K562 (cell line): ENCODE measurements at regions not wholly inside any gene's neighbourhood (a gene's known extent, or its start where the extent isn't known, plus 50 kb on each side); places are given as distances from the start of the nearest gene placed in this dataset.

ENCODE experiments used
- ATAC-seq: fragments of 200-7000 bp; cut with Tn5 transposase; 3 replicates; pipeline ENCODE4 v1.9.1; 2020; ENCODE audit warnings: moderate library complexity
- BruUV-seq: library from RNA; stranded (reverse); fragments of 400-500 nt; replicated peaks from 2 replicates; lab custom pipeline; 2021; lab: Mats Ljungman, UMichigan
- CTCF ChIA-PET: fragments of 300-600 bp; formaldehyde crosslinking; extraction: SDS; loops from one replicate; lab custom pipeline; 2021; ENCODE audit warnings: low intra/inter-chr PET ratio; lab: Yijun Ruan, JAX
- POLR2A ChIA-PET: fragments of 300-600, 350-650 bp; sonication (Branson Sonifier 250); formaldehyde crosslinking; extraction: SDS; loops from one replicate; lab custom pipeline; 2021; ENCODE audit warnings: antibody characterized with exemption, inconsistent platforms; lab: Yijun Ruan, JAX
- DNase-seq, 4 experiments: peaks; one replicate each; pipeline versions ENCODE4 v3.0.0 to v3.0.0-alpha.2; 2011 to 2018; ENCODE audit warnings: low spot score in 3 of 4, mixed read lengths in 3 of 4; ENCODE audit errors: extremely low read depth in 1 of 4
- FAIRE-seq: peaks from 2 replicates; lab custom pipeline; 2011; peaks lifted over from hg19 to GRCh38; lab: Jason Lieb, UNC
- H2AFZ ChIP-seq: 2 replicates; pipeline ENCODE4 v1.6.0; 2011; ENCODE audit warnings: low read depth, low read length, control low read depth, inconsistent platforms
- H3K27ac ChIP-seq: fragments of 200-600 bp; 3 replicates; pipeline ENCODE4 v1.8.0; 2011; ENCODE audit warnings: low read depth, mild to moderate bottlenecking, control low read depth, inconsistent platforms, low read length, moderate library complexity, mixed read lengths; ENCODE audit errors: extremely low read depth
- H3K27me3 ChIP-seq, 2 experiments: fragments of 300-600 bp in 1 of 2; 2 replicates in 1 of 2; 3 replicates in 1 of 2; pipeline versions ENCODE4 v1.6.0 to v1.8.0; 2011; ENCODE audit warnings: inconsistent platforms in 2 of 2, low read length in 2 of 2, mild to moderate bottlenecking in 1 of 2, mixed read lengths in 1 of 2, moderate library complexity in 1 of 2; ENCODE audit not compliant: control insufficient read depth in 2 of 2, insufficient read depth in 2 of 2
- H3K36me3 ChIP-seq: fragments of 300-600 bp; 3 replicates; pipeline ENCODE4 v1.8.0; 2011; ENCODE audit warnings: mild to moderate bottlenecking, low read length, inconsistent platforms; ENCODE audit not compliant: control insufficient read depth, insufficient read depth
- H3K4me1 ChIP-seq, 2 experiments: fragments of 200-600 bp in 1 of 2; replicated peaks in 1 of 2; 2 replicates in 1 of 2; 3 replicates in 1 of 2; pipeline versions ENCODE4 v1.5.1 to v1.8.0; 2011; ENCODE audit warnings: inconsistent platforms in 2 of 2, low read length in 2 of 2, mild to moderate bottlenecking in 1 of 2, mixed read lengths in 1 of 2, moderate library complexity in 1 of 2; ENCODE audit not compliant: control insufficient read depth in 2 of 2, insufficient read depth in 2 of 2
- H3K4me2 ChIP-seq: 2 replicates; pipeline ENCODE4 v1.6.1; 2011; ENCODE audit warnings: low read length, control low read depth, inconsistent platforms, mixed read lengths; ENCODE audit not compliant: insufficient read depth
- H3K4me3 ChIP-seq: fragments of 200-600 bp; sonication (generic), shearing (Covaris generic); 2 replicates; pipeline ENCODE4 v1.5.1; 2016; ENCODE audit warnings: control low read depth, inconsistent platforms
- H3K79me2 ChIP-seq: fragments of 200-600 bp; 3 replicates; pipeline ENCODE4 v1.8.0; 2011; ENCODE audit warnings: low read length, inconsistent platforms; ENCODE audit not compliant: control insufficient read depth, insufficient read depth
- H3K9ac ChIP-seq, 2 experiments: 2 replicates each; pipeline versions ENCODE4 v1.6.0 to v1.6.1; 2011; ENCODE audit warnings: low read depth in 2 of 2, low read length in 2 of 2, control low read depth in 1 of 2, inconsistent platforms in 1 of 2, mild to moderate bottlenecking in 1 of 2, mixed read lengths in 1 of 2; ENCODE audit not compliant: insufficient read depth in 1 of 2
- H3K9me1 ChIP-seq: one replicate; pipeline ENCODE4 v1.6.0; 2011; ENCODE audit warnings: inconsistent platforms, mild to moderate bottlenecking, low read length, moderate library complexity; ENCODE audit not compliant: control insufficient read depth, insufficient read depth
- H3K9me3 ChIP-seq: replicated peaks from 2 replicates; pipeline ENCODE4 v1.5.1; 2011; ENCODE audit warnings: low read depth, low read length, inconsistent platforms; ENCODE audit not compliant: control insufficient read depth, insufficient read depth
- H4K20me1 ChIP-seq: replicated peaks from 2 replicates; pipeline ENCODE4 v1.6.1; 2011; ENCODE audit warnings: low read length, inconsistent platforms, mixed read lengths; ENCODE audit not compliant: control insufficient read depth, insufficient read depth
- HCFC1 ChIP-seq: IDR thresholded peaks from 2 replicates; pipeline ENCODE4 v1.6.1; 2012; ENCODE audit warnings: low read depth, low read length, improper control_type of control experiment
- HIVEP1 ChIP-seq: fragments of 250-450 bp; sonication (Bioruptor Pico); IDR thresholded peaks from 2 replicates; pipeline ENCODE4 v1.4.0; 2020; ENCODE audit warnings: mild to moderate bottlenecking
- NFXL1 ChIP-seq: fragments of 450-650 bp; formaldehyde crosslinking; IDR thresholded peaks from 2 replicates; pipeline ENCODE4 v1.4.0; 2021; ENCODE audit warnings: mild to moderate bottlenecking
- SMARCA4 ChIP-seq: fragments of 450-650 bp; IDR thresholded peaks from 2 replicates; pipeline ENCODE4 v1.6.1; 2016
- SRSF1 ChIP-seq: fragments of 200-400 bp; formaldehyde crosslinking; IDR thresholded peaks from 2 replicates; pipeline ENCODE4 v1.6.1; 2017; ENCODE audit warnings: mild to moderate bottlenecking, low read depth, low read length, moderate library complexity
- TCFL5 ChIP-seq: fragments of 250-450 bp; sonication (Bioruptor Pico); conservative IDR thresholded peaks from 2 replicates; pipeline ENCODE4 v1.6.1; 2021; ENCODE audit warnings: mild to moderate bottlenecking, moderate library complexity, matching md5 sums
- ZNF408 ChIP-seq: fragments of 250-450 bp; sonication (Bioruptor Pico); IDR thresholded peaks from 2 replicates; pipeline ENCODE4 v1.4.0; 2020; ENCODE audit warnings: low read depth, mild to moderate bottlenecking, moderate library complexity
- ZNF586 ChIP-seq: fragments of 450-650 bp; formaldehyde crosslinking; conservative IDR thresholded peaks from 2 replicates; pipeline ENCODE4 v1.4.0; 2020; ENCODE audit warnings: mild to moderate bottlenecking, moderate library complexity
- ZSCAN29 ChIP-seq: fragments of 450-650 bp; IDR thresholded peaks from 2 replicates; pipeline ENCODE4 v1.6.1; 2017
- WGBS: fragments of 100-300 bp; shearing (Covaris generic); methylation state at CpG from one replicate; pipeline ENCODE4 v1.1.6; 2016; ENCODE audit warnings: low coverage, mixed read lengths; ENCODE audit not compliant: insufficient coverage; ENCODE audit errors: missing lambda C conversion rate; 5-methylcytosine and 5-hydroxymethylcytosine counted together
- in situ Hi-C: fragments of 300-500 bp; cut with MboI; formaldehyde crosslinking; loops from 4 replicates; pipeline ENCODE4 v1.15.0; 2018; ENCODE audit warnings: inconsistent platforms, mixed read lengths
- intact Hi-C: fragments of 100-400 bp; cut with micrococcal nuclease; formaldehyde crosslinking; loops from 2 replicates; pipeline ENCODE4 v1.14.2; 2022
- TF ChIP-seq, protein P1 (sequence below): sonication (generic); formaldehyde crosslinking; IDR thresholded peaks from 2 replicates; pipeline ENCODE4 v1.8.1; 2022; ENCODE audit warnings: missing genetic modification reagents
- TF ChIP-seq, protein P2 (sequence below): sonication (generic); formaldehyde crosslinking; IDR thresholded peaks from 2 replicates; pipeline ENCODE4 v1.8.1; 2023; ENCODE audit warnings: mild to moderate bottlenecking, missing genetic modification reagents, moderate library complexity
- TF ChIP-seq, protein P3 (sequence below): fragments of 450-650 bp; IDR thresholded peaks from 2 replicates; pipeline ENCODE4 v1.6.1; 2016; ENCODE audit warnings: low read depth

DNA sequence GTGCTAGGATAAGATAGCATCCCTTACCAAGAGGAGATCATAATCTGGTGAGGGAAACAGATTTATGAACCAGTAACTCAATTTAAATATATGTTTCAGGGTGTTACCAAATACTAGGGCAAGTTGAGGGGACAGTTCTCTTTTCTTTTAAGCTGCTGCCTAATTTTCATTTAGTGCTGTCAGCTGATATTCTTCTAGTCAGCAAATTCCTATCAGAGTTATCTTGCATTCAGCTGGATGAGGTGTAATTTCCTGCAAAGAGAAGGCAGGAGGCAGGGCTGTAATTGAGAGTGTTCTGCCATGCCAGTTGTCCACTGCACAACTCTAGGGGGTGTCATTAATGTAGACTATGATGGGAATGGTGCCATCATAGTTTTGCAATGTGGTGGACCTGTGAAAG, 141.3 kb upstream of the LHCGR start (continued):
- TF ChIP-seq ZNF586 (CRISPR knock-in tag), result no peak

DNA sequence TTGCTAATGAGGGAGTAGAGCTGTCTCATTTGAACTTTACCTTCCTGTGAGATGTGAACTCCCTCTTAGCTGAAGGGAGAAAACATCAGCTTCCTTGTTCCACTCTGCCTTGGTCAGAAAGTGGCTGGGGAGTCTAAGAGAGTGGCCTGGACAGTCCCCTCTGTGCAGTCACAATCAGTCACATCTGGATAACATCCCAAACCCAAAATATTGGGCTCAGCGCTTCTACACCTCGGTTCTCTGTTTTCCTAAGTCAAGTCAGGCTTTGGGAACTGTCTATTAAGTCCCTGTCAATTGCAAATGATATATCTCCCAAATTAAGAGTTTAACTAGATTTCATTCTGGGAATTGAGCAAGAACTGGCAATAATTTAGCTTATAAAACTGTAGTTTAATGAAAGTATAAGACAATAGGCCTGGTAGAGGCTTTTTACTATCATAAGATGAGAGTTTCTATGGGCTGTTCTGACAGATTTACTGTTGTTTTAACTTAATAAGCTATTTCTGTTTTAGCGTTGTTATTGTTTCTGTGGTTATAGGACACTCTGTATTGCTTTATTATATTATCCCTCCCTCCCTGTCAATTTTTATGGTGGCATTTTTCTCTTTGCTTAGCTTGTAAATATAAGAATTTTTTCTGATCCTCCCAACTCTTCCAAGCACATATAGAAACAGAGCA, 135.1 kb upstream of the LHCGR start:
- in situ Hi-C loops (no loop called here), intact Hi-C loops (no loop called here)
- no peak overlapping the region for H2AFZ ChIP-seq
- FAIRE-seq, result no peak
- no peak for DNase-seq
- H3K27me3 ChIP-seq, result no peaks in the 10 kb centered on the region
- no peaks in the 10 kb centered on the region for H3K4me1 ChIP-seq
- no peak overlapping the region for H3K27ac ChIP-seq
- H3K4me3 ChIP-seq, result no peak overlapping the region
- no peaks in the 10 kb centered on the region for H3K36me3 ChIP-seq
- no peak overlapping the region for H3K9ac ChIP-seq
- ChIA-PET POLR2A (interaction anchor here (0.8 kb wide), 1 partner anchor 19 kb away, joined by 3 read pairs; no protein-coding TSS in a partner anchor), CTCF (no interaction called here)
- no peaks in the 10 kb centered on the region for H4K20me1 ChIP-seq
- H3K79me2 ChIP-seq, result no peaks in the 10 kb centered on the region
- no TSS peak for BruUV-seq
- 4% methylated on average over 3 of the region's 3 CpGs for WGBS
- H3K9me1 ChIP-seq, result no peaks in the 10 kb centered on the region
- no peak for ATAC-seq
- no peaks in the 10 kb centered on the region for H3K9me3 ChIP-seq
- no peak overlapping the region for H3K4me2 ChIP-seq
- TF ChIP-seq TCFL5 (CRISPR knock-in tag) (no peak), NFXL1 (no peak), SRSF1 (no peak), ZSCAN29 (no peak), HIVEP1 (CRISPR knock-in tag) (no peak), SMARCA4 (no peak), HCFC1 (no peak), ZNF408 (no peak)
- TF ChIP-seq, protein P1, sequence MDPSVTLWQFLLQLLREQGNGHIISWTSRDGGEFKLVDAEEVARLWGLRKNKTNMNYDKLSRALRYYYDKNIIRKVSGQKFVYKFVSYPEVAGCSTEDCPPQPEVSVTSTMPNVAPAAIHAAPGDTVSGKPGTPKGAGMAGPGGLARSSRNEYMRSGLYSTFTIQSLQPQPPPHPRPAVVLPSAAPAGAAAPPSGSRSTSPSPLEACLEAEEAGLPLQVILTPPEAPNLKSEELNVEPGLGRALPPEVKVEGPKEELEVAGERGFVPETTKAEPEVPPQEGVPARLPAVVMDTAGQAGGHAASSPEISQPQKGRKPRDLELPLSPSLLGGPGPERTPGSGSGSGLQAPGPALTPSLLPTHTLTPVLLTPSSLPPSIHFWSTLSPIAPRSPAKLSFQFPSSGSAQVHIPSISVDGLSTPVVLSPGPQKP (CRISPR knock-in tag), result no peak
- TF ChIP-seq, protein P2, sequence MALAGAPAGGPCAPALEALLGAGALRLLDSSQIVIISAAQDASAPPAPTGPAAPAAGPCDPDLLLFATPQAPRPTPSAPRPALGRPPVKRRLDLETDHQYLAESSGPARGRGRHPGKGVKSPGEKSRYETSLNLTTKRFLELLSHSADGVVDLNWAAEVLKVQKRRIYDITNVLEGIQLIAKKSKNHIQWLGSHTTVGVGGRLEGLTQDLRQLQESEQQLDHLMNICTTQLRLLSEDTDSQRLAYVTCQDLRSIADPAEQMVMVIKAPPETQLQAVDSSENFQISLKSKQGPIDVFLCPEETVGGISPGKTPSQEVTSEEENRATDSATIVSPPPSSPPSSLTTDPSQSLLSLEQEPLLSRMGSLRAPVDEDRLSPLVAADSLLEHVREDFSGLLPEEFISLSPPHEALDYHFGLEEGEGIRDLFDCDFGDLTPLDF (CRISPR knock-in tag), result no peak
- TF ChIP-seq, protein P3, sequence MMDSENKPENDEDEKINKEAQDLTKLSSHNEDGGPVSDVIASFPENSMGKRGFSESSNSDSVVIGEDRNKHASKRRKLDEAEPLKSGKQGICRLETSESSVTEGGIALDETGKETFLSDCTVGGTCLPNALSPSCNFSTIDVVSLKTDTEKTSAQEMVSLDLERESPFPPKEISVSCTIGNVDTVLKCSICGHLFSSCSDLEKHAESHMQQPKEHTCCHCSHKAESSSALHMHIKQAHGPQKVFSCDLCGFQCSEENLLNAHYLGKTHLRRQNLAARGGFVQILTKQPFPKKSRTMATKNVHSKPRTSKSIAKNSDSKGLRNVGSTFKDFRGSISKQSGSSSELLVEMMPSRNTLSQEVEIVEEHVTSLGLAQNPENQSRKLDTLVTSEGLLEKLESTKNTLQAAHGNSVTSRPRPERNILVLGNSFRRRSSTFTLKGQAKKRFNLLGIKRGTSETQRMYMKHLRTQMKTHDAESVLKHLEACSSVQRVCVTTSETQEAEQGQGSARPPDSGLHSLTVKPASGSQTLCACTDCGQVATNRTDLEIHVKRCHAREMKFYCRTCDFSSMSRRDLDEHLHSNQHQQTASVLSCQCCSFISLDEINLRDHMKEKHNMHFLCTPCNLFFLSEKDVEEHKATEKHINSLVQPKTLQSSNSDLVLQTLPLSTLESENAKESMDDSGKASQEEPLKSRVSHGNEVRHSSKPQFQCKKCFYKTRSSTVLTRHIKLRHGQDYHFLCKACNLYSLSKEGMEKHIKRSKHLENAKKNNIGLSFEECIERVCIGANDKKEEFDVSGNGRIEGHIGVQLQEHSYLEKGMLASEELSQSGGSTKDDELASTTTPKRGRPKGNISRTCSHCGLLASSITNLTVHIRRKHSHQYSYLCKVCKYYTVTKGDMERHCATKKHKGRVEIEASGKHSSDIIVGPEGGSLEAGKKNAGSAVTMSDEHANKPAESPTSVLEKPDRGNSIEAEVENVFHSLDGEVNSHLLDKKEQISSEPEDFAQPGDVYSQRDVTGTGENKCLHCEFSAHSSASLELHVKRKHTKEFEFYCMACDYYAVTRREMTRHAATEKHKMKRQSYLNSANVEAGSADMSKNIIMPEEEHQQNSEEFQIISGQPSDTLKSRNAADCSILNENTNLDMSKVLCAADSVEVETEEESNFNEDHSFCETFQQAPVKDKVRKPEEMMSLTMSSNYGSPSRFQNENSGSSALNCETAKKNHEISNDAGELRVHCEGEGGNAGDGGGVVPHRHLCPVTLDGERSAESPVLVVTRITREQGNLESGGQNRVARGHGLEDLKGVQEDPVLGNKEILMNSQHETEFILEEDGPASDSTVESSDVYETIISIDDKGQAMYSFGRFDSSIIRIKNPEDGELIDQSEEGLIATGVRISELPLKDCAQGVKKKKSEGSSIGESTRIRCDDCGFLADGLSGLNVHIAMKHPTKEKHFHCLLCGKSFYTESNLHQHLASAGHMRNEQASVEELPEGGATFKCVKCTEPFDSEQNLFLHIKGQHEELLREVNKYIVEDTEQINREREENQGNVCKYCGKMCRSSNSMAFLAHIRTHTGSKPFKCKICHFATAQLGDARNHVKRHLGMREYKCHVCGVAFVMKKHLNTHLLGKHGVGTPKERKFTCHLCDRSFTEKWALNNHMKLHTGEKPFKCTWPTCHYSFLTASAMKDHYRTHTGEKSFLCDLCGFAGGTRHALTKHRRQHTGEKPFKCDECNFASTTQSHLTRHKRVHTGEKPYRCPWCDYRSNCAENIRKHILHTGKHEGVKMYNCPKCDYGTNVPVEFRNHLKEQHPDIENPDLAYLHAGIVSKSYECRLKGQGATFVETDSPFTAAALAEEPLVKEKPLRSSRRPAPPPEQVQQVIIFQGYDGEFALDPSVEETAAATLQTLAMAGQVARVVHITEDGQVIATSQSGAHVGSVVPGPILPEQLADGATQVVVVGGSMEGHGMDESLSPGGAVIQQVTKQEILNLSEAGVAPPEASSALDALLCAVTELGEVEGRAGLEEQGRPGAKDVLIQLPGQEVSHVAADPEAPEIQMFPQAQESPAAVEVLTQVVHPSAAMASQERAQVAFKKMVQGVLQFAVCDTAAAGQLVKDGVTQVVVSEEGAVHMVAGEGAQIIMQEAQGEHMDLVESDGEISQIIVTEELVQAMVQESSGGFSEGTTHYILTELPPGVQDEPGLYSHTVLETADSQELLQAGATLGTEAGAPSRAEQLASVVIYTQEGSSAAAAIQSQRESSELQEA, result no peak
